Iris pigment epithelial cell (primary cell): ENCODE measurements at regions not wholly inside any gene's neighbourhood (a gene's known extent, or its start where the extent isn't known, plus 50 kb on each side); places are given as distances from the start of the nearest gene placed in this dataset.

Source experiments
- DNase-seq: peaks from one replicate; pipeline ENCODE4 v3.0.0-alpha.2; 2011; ENCODE audit warnings: low read depth

DNA sequence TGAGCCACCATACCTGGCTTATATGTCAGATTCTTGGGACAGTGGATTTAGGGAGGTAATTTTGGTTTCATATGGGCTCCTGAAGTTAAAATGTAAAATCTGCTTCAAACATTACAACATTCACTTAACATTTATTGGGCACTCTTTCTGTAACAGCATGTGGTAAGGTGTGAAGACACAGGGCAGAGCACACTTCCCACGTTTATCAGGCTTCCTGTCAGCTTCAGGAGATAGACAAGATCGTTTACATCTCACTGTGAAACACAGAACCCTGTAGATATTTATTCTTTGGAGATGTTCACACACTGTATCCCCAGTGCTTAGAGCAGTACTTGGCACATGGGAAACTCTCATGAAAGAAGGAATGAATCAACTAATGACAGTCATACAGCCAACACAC is 426.0 kb upstream of the RARB start:
- no peak for DNase-seq

GRCh38 chr3:25007974-25008658 is 419.9 kb upstream of the RARB start:
- DNase-seq = peak; percentile 83

GRCh38 chr3:25009665-25010064 is 418.4 kb upstream of the RARB start:
- peak; percentile 10 for DNase-seq

DNA sequence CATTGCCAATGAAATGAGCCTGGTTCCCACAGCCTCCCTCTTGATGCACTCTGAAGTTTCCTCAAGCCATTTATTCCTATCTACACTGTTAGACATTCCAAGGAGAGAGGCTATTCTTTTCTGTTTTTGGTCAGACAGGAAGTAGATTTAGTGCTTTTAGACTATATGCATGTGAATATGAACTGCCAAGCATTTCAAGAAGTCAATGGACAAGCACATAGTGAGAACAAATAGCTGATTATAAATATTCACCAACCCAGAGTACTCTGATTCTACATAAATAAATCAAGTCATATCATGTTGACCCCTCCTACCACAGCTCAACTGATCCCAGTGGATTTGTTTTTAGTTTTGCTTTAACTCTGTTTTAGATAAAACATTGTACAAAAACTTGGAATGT is 412.5 kb upstream of the RARB start:
- no peak for DNase-seq

GRCh38 chr3:25018909-25019308 is 409.2 kb upstream of the RARB start:
- DNase-seq = no peak

DNA sequence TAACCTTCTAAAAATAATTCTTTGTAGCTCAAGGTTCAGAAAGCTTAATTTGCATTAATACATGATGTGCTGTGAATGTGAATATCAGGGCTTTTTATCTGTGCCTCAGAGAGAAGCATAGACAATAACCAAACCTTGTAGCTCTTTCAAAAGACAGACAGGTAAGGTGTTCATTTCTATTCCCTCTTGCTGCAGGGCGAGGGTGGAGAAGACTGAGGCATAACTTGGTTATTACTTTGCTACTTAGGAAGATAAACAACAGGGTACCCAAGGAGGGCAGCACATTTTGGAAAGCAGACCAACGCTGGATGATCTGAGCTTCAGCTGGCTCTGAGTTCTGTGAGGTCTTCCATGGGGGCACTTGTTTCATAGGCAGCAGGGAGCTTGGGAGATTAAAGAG is 408.6 kb upstream of the RARB start:
- no peak for DNase-seq

DNA sequence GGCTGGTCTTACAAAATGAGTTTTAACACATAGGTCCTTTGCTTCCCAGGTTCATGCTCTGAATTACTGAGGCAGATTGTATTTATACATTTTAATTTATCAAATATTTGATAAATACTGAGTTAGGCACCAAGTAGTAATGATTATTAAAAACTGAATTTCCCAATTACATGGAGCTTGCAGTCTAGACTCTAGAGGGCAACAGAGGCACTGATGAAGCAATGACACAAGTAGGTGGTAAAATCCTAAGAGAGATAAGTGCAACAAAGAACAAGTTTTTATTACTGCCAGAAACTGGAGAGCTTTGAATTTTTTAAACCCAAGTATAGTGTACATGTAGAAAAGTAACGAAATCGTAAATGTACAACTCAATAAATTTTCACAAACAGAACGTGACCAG is 406.2 kb upstream of the RARB start:
- DNase-seq = peak; percentile 82

DNA sequence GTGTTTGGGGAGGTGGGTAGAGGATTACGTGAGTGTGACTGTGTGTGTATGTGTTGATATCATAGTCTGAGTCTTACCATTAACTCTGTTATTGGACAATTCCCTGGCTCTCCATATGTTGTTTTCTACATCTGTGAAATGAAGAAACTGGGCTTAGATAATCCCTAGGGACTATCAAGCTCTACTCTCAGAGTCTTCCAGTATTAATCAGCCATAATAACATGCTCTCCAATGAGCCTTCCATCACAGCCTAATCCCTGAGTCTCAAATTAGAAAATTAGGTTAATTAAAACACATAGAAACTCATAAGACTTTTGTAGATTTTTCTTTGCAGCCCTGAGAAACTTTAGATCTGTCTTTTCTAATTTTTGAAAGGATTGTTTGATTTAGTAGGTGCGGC is 404.2 kb upstream of the RARB start:
- no peak for DNase-seq

DNA sequence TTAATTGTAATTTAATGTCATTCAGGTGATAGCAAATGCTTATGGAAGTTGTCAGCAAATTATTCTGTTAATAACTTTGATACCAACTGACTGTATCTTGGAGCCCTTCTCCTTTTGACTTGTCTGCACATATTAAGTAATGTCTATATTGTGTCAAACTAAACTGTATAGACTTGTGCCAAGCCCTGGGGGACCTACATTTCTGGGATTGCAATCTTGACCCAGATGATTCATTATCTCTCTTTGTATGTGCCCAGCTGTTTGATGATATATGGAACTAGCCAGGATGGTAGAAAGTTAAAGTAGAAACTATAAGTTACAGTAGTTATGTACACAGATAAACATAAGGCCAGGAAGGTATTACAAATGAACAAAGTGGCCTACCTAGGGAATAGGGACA is 402.8 kb upstream of the RARB start:
- peak; percentile 72 for DNase-seq

DNA sequence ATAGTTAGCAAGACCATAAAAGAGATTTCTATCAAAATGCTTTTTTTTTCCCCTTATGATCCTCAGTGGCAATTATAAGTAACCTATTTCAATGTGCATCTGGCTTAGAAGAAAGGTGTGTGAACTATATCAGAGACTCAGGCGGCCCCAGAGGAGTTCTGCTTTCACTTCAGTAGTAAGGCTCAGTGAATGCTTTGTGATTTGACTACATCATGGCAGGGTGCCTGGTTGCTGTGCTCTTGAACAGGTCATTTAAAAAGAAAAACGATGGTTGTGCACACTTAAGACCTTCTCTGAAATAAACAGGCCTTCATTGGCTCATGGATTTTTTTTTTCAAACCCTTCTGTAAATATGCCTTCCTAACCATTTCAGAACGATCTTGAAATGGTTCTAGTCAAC is 400.4 kb upstream of the RARB start:
- DNase-seq = no peak

DNA sequence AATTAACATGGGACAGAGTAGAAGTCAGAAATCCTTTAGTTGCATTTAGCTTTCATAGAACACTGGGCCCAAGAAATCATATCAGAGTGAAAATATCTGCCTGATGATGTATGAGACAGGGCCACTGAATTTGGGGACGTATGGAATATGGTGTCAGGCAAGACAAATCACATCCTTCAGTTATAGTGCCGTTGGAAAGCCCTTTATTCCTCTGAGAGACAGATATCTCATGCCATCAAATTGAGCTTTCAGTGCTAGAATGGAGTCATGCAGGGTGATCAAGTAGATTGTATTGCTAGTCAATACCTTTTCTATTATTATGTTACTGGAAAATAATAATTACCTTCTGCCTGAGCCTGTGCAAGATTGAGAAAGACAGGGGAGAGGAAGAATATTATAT is 398.2 kb upstream of the RARB start:
- DNase-seq = no peak

- DNase-seq = no peak
Measured at GRCh38 chr3:25032344-25032743, 395.7 kb upstream of the RARB start.

GRCh38 chr3:25033407-25034029 is 394.5 kb upstream of the RARB start:
- DNase-seq = peak; percentile 65

DNA sequence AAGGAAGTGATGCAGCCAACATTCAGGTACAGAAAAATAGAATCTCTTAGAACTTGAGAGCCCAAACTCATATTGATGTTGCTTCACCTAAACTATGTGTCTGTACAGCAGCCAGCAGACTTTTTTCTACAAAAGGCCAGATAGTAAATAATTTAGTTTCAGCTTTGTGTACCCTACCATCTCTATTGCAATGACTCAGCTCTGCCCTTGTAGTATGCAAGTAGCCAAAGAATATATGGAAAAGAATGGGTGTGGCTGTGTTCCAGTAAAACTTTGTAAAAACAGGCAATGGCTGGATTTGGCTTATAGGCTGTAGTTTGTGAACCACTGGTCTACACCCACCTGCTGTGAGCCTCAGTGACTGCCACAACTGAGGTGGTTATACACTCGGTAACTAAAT is 392.5 kb upstream of the RARB start:
- peak; percentile 86 for DNase-seq

DNA sequence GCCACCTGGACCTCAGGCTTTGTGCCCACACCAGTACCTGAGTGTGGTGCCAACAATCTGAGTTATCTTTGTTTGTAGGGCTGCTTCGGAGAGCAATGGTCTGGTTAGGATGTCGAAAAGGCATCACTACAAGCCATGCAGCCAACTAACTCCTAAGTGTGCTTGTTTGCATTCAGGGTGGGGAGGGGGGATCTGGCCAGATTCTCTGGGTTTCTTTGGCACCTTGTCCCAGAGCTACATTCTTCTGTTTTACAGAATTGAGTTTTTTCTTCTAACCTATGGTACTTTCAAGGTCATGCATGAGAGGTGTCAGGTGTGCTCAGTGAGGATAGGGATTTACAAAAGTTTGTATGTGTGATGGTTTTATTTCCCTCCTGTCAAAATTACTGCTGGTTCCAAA is 391.4 kb upstream of the RARB start:
- DNase-seq = no peak

- peak; percentile 63 for DNase-seq
Measured at GRCh38 chr3:25037049-25037547, 391.0 kb upstream of the RARB start.

- no peak for DNase-seq
Measured at GRCh38 chr3:25038271-25038670, 389.8 kb upstream of the RARB start.

DNA sequence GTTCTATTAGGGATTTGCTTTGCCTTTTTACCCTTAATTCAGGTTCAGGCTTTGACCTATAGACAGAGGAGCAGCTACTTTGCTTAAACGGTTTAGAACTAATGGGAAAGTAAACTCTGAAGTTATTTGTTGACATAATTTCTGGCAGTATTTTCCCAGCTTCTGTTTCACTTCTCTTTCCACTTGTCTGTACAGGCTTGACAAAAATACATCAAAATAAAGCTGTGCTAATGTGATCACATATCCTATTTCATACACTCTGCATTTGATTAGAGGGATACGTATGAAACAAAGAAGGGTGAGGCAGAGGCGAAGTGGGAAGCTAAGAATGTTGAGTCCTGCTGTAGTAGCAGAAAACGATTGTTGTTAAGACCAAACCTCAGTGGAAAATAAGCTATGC is 389.1 kb upstream of the RARB start:
- DNase-seq = peak; percentile 85

DNA sequence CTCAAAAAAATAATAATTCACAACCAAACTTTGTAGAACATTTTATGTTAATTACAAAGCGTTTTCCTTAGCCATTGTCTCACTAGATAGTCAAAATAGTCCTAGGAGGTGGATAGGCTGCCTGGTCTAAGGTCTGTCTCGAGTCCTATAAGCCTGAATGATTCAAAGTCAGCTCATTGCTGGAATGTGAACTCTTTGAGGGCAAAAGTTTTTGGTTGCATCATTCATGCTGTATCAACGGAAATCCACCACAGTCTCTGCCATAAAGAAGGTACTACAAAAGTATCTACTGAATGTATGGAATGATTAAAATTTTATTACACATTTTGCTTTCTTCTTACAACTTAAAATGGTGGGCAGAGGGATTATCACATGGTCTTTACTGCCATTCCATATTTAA is 387.3 kb upstream of the RARB start:
- DNase-seq = peak; percentile 93

- no peak for DNase-seq
Measured at GRCh38 chr3:25041871-25042584, 386.0 kb upstream of the RARB start.

DNA sequence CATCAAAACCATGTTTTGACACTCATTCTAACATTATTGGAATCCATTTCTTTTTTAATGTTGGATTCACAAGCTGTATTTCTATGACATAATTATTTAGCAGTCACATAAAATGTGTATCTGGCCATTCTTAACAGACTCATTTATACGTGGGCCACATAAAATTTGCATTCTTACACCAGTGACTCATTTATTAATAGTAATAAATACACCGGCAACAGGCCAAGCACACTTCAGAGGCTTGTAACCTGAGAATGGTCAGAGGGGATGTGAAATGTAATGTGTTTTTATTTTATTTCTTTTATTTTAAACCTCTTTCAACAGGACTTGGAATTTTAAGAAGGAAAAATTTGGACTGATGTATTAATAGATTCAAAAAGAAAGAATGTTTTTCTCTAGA is 384.9 kb upstream of the RARB start:
- DNase-seq = peak; percentile 67

GRCh38 chr3:25043749-25044148 is 384.3 kb upstream of the RARB start:
- no peak for DNase-seq
